ENCODE measurements at regions not wholly inside any gene's neighbourhood (a gene's known extent, or its start where the extent isn't known, plus 50 kb on each side); places are given as distances from the start of the nearest gene placed in this dataset.

DNA sequence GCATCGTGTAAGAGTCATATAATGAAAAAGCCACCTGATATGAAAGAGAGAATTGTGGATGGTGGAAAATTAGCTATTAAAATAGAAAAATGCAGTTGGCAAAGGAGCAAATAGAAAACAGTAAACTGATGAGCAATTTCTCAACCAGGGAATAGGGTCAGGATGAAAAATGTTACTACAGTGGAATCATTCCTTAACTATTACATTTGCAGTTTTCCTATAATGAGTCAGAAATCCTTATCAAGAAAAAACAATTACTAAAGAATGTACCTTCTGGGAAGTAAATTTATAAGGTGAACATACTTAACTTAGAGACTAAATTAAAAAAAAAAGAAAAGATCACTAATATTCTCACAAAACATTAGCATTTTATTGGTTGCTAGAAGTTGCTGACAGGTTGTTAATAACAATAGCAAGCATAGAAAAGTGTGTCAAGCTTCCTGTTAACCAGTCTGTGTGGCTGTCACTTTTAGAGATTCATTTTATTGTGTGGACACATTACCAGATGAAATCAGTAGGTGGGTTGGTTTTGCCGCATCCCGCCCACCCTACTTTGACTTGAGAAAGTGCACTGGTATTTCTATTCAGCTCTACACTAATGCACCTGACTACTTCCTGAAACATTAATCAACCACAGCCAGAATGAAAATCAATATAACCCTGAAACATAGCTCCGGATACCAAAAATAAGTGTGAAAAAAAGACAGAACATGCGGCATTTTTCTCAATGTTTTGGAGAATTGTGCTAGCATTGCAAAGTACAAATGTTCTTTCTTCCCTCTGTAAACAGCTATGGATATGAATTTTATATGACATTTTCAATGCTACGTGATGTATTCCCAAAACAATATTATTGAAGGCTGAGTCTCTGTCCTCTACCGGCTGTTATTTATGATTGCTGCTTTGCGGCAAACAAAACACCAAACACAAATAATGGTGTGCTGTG, 576.7 kb downstream of the SLC16A7 start:
- TF ChIP-seq, protein P1, sequence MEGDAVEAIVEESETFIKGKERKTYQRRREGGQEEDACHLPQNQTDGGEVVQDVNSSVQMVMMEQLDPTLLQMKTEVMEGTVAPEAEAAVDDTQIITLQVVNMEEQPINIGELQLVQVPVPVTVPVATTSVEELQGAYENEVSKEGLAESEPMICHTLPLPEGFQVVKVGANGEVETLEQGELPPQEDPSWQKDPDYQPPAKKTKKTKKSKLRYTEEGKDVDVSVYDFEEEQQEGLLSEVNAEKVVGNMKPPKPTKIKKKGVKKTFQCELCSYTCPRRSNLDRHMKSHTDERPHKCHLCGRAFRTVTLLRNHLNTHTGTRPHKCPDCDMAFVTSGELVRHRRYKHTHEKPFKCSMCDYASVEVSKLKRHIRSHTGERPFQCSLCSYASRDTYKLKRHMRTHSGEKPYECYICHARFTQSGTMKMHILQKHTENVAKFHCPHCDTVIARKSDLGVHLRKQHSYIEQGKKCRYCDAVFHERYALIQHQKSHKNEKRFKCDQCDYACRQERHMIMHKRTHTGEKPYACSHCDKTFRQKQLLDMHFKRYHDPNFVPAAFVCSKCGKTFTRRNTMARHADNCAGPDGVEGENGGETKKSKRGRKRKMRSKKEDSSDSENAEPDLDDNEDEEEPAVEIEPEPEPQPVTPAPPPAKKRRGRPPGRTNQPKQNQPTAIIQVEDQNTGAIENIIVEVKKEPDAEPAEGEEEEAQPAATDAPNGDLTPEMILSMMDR (IDR thresholded peaks at IDR 0.05; ENCODE audit: low read depth, low read length, missing control alignments) = no peak
- DNase-seq (ENCODE audit: extremely low read depth, low read depth) = no peak
- no peak overlapping the region for H3K4me3 ChIP-seq (replicated peaks; ENCODE audit: low read depth, low read length)

DNA sequence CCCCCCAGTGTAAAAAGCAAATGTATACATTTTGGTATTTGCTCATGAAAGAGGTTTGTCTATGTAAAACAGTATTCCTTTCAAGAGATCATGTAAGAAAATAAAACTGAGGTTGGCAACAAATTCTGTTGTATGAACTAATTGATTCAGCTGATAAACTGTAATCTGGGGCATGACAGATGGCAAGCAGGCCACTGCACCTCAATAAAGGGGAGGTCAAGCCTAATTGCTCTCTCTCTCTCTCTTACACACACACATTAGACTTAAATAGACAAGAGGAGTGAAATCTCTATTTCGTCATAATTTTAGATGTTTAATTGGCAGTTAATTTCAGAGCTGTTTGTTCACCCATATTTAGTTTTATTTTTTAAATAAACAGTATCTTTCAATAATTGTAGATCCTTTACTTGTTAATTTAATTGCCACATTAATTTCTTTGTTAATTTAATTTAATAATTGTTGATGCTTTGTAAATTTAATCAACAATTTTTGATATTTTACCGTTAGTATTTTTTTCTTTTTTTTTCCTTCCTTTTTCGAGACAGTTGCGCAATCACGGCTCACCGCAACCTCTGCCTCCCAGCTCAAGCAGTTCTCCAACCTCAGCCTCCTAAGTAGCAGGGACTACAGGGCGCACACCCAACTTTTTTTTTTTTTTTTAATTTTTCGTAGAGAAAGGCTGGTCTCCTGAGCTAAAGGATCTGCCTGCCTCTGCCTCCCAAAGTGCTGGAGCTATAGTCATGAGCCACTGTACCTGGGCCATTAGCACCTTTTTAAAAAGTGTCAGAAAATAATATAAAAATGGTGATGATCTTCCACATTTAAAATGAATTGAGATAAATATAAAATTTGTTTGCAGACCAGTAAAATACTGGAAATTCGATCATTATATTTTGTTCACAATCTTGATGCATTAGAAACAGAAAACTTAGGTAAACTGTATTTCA, 577.7 kb downstream of the SLC16A7 start:
- H3K4me3 ChIP-seq (replicated peaks; ENCODE audit: low read depth, low read length) = no peak overlapping the region
- TF ChIP-seq, protein P1 (IDR thresholded peaks at IDR 0.05; ENCODE audit: low read depth, low read length, missing control alignments) = no peak
- no peak for DNase-seq (ENCODE audit: extremely low read depth, low read depth)

DNA sequence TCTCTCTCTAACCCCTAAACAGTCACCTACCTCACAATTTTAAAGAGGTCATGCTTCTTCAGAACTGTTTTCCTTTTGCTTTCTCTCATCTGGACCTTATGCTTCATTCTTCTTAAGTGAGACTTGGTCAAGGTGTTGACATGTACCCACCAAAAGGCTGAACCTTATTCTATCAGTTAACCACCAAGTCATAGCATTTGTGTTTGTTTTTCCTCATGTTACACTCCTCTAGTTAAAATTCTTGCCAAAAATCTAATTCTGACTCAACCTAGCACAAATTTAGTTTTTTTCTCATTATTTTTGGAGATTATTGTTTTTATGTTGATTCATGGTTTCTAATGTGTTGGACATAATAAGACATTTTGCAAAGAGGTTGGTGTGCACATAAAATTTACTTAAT, 578.6 kb downstream of the SLC16A7 start:
- no peak for DNase-seq (ENCODE audit: extremely low read depth, low read depth)
- H3K4me3 ChIP-seq (replicated peaks; ENCODE audit: low read depth, low read length) = no peak overlapping the region
- TF ChIP-seq, protein P1 (IDR thresholded peaks at IDR 0.05; ENCODE audit: low read depth, low read length, missing control alignments) = no peak

DNA sequence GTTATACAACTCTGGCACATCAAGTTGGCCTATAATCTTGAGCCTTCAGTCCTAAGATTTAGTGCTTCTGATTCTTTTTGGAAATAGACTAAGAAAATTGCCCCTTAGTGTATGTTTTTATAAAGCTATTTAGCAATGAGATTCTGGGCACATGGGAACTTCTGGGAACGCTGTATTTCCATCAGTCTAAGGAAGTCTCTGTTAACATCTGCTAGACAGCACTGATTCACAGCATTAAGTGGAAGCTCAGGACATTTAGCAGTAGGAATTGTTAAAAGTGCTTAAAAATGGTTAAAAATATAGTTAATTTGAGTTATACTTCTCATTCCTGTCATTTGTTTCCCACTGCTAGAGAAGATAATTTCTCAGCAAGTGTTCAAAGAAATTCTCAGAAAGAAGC, 579.1 kb downstream of the SLC16A7 start:
- DNase-seq (ENCODE audit: extremely low read depth, low read depth) = no peak
- TF ChIP-seq, protein P1 (IDR thresholded peaks at IDR 0.05; ENCODE audit: low read depth, low read length, missing control alignments) = no peak
- no peak overlapping the region for H3K4me3 ChIP-seq (replicated peaks; ENCODE audit: low read depth, low read length)

DNA sequence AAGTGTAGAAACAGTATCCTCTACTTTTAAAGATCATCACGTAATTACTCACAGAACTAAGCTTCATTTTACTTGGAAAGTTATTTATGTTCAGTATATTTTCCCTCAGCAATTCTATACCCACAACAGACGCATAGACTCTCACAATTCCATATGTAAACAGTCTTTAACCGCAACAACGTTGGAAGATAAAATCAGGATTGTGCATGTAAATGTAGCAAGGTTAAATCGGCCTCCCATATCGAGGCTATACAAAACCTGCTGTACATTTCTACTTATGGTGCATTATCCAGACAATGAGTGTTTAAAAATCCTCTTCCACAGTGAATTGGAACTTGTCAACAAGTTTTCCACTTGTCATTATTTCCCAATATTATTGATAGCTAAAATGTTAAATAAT, 581.1 kb downstream of the SLC16A7 start:
- no peak overlapping the region for H3K4me3 ChIP-seq (replicated peaks; ENCODE audit: low read depth, low read length)
- no peak for DNase-seq (ENCODE audit: extremely low read depth, low read depth)
- TF ChIP-seq, protein P1 (IDR thresholded peaks at IDR 0.05; ENCODE audit: low read depth, low read length, missing control alignments) = no peak

DNA sequence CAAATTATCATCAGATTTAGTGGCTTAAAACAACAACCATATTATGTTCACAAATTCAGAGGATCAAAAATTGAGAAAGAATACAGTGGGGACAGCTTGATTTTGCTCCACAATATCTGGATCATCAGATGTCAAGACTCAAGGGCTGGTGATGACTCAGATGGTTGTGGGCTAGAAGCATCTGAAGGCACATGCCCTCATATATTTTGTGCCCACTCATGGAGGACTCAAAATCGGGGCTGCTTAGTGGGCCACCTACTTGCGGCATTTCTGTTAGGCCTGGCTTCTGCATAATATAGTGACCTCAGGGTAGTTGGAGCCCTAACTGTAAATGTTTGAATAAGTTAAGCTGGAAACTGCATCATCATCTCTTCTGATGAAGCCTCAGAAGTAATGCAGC, 584.5 kb downstream of the SLC16A7 start:
- TF ChIP-seq, protein P1 (IDR thresholded peaks at IDR 0.05; ENCODE audit: low read depth, low read length, missing control alignments) = no peak
- no peak for DNase-seq (ENCODE audit: extremely low read depth, low read depth)
- no peak overlapping the region for H3K4me3 ChIP-seq (replicated peaks; ENCODE audit: low read depth, low read length)

Data from HFF-Myc (cell line).